ENCODE measurements at regions not wholly inside any gene's neighbourhood (a gene's known extent, or its start where the extent isn't known, plus 50 kb on each side); places are given as distances from the start of the nearest gene placed in this dataset.

DNA sequence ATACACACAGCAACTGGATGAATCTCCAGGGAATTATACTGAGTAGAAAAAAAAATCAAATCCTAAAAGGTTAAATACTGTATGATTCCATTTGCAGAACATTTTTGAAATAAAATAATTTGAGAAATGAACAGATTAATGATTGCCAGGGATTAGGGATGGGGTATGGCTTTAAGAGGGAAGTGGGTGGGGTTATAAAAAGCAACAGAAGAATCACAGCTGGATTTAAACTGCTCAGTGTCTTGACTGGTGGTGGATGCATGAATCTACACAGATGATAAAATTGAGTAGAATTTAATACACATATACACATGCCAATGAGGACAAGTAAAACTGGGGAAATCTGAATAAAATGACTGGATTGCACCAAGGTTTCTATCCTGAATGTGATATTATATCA, 79.7 kb upstream of the GOLGA8B start:
- TF ChIP-seq OSR1 (CRISPR knock-in tag; IDR thresholded peaks at IDR 0.05), result no peak
- TF ChIP-seq, protein P1, sequence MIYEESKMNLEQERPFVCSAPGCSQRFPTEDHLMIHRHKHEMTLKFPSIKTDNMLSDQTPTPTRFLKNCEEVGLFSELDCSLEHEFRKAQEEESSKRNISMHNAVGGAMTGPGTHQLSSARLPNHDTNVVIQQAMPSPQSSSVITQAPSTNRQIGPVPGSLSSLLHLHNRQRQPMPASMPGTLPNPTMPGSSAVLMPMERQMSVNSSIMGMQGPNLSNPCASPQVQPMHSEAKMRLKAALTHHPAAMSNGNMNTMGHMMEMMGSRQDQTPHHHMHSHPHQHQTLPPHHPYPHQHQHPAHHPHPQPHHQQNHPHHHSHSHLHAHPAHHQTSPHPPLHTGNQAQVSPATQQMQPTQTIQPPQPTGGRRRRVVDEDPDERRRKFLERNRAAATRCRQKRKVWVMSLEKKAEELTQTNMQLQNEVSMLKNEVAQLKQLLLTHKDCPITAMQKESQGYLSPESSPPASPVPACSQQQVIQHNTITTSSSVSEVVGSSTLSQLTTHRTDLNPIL (CRISPR knock-in tag; IDR thresholded peaks at IDR 0.05; ENCODE audit: low read depth), result no peak
- TF ChIP-seq PPARA (CRISPR knock-in tag; IDR thresholded peaks at IDR 0.05; ENCODE audit: borderline replicate concordance), result no peak
- TF ChIP-seq, protein P2, sequence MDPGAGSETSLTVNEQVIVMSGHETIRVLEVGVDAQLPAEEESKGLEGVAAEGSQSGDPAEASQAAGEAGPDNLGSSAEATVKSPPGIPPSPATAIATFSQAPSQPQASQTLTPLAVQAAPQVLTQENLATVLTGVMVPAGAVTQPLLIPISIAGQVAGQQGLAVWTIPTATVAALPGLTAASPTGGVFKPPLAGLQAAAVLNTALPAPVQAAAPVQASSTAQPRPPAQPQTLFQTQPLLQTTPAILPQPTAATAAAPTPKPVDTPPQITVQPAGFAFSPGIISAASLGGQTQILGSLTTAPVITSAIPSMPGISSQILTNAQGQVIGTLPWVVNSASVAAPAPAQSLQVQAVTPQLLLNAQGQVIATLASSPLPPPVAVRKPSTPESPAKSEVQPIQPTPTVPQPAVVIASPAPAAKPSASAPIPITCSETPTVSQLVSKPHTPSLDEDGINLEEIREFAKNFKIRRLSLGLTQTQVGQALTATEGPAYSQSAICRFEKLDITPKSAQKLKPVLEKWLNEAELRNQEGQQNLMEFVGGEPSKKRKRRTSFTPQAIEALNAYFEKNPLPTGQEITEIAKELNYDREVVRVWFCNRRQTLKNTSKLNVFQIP (CRISPR knock-in tag; IDR thresholded peaks at IDR 0.05; ENCODE audit: borderline replicate concordance, low read depth), result no peak
- TF ChIP-seq CSDC2 (CRISPR knock-in tag; IDR thresholded peaks at IDR 0.05), result no peak
- no peak for TF ChIP-seq GLIS3 (CRISPR knock-in tag; IDR thresholded peaks at IDR 0.05)
- no peak for TF ChIP-seq ARNTL (CRISPR knock-in tag; IDR thresholded peaks at IDR 0.05; ENCODE audit: borderline replicate concordance, low read depth)
- TF ChIP-seq ZC3H10 (CRISPR knock-in tag; IDR thresholded peaks at IDR 0.05), result no peak
- no peak for TF ChIP-seq ZNF70 (CRISPR knock-in tag; IDR thresholded peaks at IDR 0.05)
- ATAC-seq, result no peak

- no peak for TF ChIP-seq PPARA (CRISPR knock-in tag; IDR thresholded peaks at IDR 0.05; ENCODE audit: borderline replicate concordance)
- TF ChIP-seq RARB (CRISPR knock-in tag; IDR thresholded peaks at IDR 0.05), result no peak
- TF ChIP-seq ZFP3 (CRISPR knock-in tag; IDR thresholded peaks at IDR 0.05), result no peak
- TF ChIP-seq BACH2 (CRISPR knock-in tag; IDR thresholded peaks at IDR 0.05; ENCODE audit: borderline replicate concordance), result no peak
- TF ChIP-seq, protein P3, sequence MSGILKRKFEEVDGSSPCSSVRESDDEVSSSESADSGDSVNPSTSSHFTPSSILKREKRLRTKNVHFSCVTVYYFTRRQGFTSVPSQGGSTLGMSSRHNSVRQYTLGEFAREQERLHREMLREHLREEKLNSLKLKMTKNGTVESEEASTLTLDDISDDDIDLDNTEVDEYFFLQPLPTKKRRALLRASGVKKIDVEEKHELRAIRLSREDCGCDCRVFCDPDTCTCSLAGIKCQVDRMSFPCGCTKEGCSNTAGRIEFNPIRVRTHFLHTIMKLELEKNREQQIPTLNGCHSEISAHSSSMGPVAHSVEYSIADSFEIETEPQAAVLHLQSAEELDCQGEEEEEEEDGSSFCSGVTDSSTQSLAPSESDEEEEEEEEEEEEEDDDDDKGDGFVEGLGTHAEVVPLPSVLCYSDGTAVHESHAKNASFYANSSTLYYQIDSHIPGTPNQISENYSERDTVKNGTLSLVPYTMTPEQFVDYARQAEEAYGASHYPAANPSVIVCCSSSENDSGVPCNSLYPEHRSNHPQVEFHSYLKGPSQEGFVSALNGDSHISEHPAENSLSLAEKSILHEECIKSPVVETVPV (CRISPR knock-in tag; IDR thresholded peaks at IDR 0.05), result no peak
- TF ChIP-seq TCF4 (CRISPR knock-in tag; IDR thresholded peaks at IDR 0.05; ENCODE audit: borderline replicate concordance), result no peak
- TF ChIP-seq, protein P4, sequence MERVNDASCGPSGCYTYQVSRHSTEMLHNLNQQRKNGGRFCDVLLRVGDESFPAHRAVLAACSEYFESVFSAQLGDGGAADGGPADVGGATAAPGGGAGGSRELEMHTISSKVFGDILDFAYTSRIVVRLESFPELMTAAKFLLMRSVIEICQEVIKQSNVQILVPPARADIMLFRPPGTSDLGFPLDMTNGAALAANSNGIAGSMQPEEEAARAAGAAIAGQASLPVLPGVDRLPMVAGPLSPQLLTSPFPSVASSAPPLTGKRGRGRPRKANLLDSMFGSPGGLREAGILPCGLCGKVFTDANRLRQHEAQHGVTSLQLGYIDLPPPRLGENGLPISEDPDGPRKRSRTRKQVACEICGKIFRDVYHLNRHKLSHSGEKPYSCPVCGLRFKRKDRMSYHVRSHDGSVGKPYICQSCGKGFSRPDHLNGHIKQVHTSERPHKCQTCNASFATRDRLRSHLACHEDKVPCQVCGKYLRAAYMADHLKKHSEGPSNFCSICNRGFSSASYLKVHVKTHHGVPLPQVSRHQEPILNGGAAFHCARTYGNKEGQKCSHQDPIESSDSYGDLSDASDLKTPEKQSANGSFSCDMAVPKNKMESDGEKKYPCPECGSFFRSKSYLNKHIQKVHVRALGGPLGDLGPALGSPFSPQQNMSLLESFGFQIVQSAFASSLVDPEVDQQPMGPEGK (CRISPR knock-in tag; IDR thresholded peaks at IDR 0.05; ENCODE audit: borderline replicate concordance), result no peak
- TF ChIP-seq, protein P1 (CRISPR knock-in tag; IDR thresholded peaks at IDR 0.05; ENCODE audit: low read depth), result no peak
- TF ChIP-seq, protein P5, sequence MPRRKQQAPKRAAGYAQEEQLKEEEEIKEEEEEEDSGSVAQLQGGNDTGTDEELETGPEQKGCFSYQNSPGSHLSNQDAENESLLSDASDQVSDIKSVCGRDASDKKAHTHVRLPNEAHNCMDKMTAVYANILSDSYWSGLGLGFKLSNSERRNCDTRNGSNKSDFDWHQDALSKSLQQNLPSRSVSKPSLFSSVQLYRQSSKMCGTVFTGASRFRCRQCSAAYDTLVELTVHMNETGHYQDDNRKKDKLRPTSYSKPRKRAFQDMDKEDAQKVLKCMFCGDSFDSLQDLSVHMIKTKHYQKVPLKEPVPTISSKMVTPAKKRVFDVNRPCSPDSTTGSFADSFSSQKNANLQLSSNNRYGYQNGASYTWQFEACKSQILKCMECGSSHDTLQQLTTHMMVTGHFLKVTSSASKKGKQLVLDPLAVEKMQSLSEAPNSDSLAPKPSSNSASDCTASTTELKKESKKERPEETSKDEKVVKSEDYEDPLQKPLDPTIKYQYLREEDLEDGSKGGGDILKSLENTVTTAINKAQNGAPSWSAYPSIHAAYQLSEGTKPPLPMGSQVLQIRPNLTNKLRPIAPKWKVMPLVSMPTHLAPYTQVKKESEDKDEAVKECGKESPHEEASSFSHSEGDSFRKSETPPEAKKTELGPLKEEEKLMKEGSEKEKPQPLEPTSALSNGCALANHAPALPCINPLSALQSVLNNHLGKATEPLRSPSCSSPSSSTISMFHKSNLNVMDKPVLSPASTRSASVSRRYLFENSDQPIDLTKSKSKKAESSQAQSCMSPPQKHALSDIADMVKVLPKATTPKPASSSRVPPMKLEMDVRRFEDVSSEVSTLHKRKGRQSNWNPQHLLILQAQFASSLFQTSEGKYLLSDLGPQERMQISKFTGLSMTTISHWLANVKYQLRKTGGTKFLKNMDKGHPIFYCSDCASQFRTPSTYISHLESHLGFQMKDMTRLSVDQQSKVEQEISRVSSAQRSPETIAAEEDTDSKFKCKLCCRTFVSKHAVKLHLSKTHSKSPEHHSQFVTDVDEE (CRISPR knock-in tag; IDR thresholded peaks at IDR 0.05), result no peak
- TF ChIP-seq ZNF8 (CRISPR knock-in tag; IDR thresholded peaks at IDR 0.05), result no peak
- no peak for TF ChIP-seq ARNTL (CRISPR knock-in tag; IDR thresholded peaks at IDR 0.05; ENCODE audit: borderline replicate concordance, low read depth)
- TF ChIP-seq ZNF70 (CRISPR knock-in tag; IDR thresholded peaks at IDR 0.05), result no peak
- no peak for TF ChIP-seq ZNF565 (CRISPR knock-in tag; conservative IDR thresholded peaks at IDR 0.05; ENCODE audit: low read depth)
- no peak for TF ChIP-seq ZC3H10 (CRISPR knock-in tag; IDR thresholded peaks at IDR 0.05)
- no peak for TF ChIP-seq ZFP30 (CRISPR knock-in tag; IDR thresholded peaks at IDR 0.05)
- no peak for TF ChIP-seq SNAI2 (CRISPR knock-in tag; IDR thresholded peaks at IDR 0.05)
- no peak for ATAC-seq
Observed at GRCh38 chr15:34659056-34659455, 75.6 kb upstream of the GOLGA8B start.

All from SK-N-SH treated with all-trans-retinoic acid at 6 μM for 48 hours (cell line).